Fibroblast of skin of right quadriceps (primary cell): ENCODE measurements at regions not wholly inside any gene's neighbourhood (a gene's known extent, or its start where the extent isn't known, plus 50 kb on each side); places are given as distances from the start of the nearest gene placed in this dataset.
A peak's percentile ranks its signal among the peaks of the same experiment; 100 is the strongest.
"Not testable (repeated sequence)": the region's sequence is repeated elsewhere in the genome, so short reads cannot be mapped to it uniquely, and the experiment has no call there.

Experiments used
- DNase-seq: peaks from one replicate; pipeline ENCODE4 v3.0.0-alpha.2; 2013

DNA sequence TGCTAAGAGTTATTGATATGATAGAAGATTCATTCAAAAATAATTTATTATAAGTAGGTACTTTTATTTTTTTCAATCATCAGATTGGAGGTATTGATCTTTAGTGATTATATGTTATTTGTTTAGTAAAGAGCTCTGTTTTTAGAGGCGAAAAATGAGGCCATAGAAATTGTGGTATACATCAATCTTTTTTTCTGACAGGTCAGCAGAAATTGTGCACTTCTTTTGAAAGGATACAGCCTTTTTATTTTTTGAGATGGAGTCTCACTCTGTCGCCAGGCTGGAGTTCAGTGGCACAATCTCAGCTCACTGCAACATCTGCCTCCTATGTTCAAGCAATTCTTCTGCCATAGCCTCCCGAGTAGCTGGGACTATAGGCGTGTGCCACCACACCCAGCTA, 292.1 kb downstream of the BAMBI start:
- DNase-seq = no peak

DNA sequence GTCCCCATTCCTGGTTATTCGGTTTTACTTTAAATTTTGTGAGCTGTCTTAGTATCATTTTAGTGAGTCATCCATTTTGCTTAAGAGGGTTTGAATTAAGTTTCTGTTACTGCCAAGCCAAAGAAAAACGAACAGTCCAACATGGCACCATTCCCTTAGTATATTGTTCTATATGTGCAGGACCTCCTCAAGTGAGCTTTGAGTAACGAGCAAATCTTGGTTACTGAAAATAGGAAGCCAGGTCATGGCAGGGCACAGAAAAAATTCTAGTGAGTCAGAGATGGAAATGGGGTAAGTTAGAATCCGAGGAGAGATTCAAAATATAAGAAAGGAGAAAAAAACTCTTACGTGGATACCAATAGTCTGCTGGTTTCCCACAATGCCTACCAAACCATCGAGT, 292.9 kb downstream of the BAMBI start:
- no peak for DNase-seq

DNA sequence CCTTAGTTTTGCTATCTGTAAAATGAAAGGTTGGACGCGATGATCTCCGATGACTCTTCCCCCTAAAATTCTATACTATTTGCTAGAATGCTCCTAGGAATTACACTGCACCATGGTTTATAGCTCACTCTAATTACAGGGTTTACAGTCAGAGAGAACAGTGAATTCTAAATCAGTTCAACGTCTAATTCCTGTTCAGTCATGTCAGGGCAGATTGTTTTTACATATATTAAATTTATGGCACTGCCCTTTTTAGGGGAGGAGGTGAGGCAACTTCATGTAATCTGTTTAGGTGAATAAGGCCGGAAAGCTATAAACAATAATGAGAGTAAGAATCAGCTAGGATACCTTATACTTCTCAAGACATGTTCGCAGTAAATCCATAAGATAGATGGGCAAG, 293.9 kb downstream of the BAMBI start:
- DNase-seq = no peak

DNA sequence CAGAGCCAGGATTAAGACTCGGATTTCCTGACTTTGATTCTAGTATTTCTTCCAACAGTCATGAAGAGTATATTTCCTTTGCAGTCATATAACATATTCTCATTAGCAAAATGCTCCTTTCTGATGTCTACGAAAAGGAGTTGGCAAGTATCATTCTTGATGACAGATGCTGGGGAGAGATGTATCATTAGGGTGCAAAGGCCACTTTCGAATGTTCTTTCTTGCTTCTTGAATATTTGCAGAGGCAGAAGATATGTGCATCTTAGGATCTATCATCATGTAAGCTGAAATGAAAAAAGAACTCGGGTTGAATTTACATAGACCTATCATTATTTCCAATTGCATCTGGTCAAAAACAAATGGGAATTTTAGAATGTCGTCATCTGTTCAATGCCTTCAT, 294.4 kb downstream of the BAMBI start:
- no peak for DNase-seq

DNA sequence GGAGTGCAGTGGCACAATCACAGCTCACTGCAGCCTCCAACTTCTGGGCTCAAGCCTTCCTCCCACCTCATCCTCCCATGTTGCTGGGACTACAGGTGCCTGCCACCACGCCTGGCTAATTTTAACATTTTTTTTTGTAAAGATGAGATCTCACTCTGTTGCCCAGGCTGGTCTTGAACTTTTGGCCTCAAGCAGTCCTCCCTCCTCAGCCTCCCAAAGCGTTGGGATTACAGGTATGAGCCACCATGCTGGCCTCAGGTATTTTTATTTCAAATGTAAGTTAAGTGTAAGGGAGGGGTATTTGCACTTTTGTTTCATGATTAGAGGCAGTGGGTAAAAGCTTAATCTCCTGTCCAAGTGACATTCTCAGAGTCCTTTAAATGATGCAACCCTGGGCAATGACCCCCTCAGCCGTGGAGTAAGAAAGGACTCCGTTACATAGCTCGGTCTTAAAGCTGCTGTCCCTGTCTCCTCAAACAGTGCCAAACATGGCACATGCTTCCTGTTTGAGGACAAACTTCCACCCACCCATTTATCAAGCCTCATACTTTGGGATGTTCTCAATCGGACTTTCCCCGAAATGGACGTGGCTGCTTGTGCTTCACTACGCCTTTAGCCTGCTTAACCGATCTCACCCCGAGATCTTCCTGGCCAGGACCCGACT, 296.1 kb downstream of the BAMBI start:
- DNase-seq = no peak

DNA sequence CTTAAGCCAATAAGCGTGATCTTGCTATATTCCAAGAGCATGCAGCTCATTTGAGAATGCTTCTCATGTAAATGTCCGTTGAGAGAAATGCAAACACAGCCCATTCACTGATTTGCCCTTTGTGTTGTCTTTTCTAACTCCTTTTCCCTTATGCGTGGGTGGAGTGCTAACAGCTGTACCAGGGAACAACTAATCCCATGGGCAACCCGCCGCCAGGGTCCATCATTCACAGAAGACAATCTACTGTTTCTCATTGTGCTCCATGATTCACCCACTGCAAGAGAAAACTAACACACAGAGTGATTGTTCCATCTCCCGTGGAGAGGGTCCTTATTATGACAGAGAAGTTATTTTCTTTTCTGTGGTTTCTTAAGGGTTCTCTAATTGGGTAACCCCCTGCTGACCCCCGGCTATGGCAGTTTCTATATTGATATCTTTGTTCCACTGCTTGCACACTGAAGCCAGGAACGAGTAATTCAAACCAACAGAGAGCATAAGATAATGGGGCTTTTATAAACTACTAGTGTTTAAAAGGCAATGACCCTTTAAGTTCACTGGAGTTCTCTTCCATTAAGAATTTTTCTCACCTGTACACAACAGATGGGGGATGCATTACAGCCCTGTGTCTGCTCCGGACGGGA, 298.7 kb downstream of the BAMBI start:
- no peak for DNase-seq

DNA sequence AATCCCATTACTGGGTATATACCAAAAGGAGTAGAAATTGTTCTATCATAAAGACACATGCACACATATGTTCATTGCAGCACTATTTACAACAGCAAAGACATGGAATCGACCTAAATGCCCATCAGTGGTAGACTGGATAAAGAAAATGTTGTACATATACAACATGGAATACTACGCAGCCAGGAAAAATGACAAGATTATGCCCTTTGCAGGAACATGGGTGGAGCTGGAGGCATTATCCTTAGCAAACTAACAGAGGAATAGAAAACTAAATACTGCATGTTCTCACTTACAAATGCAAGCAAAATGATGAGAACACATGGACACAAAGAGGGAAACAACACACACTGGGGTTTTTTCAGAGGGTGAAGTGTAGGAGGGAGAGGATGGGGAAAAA, 300.2 kb downstream of the BAMBI start:
- DNase-seq = no peak

DNA sequence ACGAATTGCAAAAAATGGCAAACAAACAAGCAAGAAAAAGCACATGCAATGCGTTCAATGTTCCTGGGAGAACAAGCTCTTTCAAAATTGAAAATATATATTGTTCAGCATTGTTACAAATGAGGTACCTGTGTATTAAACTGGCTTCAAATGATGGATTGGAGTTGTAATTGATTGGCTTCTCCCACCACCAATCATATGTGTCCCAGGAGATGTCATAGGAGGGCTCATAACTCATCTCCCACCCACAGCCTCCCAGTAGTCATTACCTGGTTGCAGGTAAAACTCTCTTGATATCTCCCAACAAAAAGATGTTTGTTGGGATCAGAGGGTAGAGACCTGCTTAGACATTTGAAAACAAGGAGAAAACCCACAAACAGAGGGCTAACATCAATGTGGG, 302.9 kb downstream of the BAMBI start:
- no peak for DNase-seq

DNA sequence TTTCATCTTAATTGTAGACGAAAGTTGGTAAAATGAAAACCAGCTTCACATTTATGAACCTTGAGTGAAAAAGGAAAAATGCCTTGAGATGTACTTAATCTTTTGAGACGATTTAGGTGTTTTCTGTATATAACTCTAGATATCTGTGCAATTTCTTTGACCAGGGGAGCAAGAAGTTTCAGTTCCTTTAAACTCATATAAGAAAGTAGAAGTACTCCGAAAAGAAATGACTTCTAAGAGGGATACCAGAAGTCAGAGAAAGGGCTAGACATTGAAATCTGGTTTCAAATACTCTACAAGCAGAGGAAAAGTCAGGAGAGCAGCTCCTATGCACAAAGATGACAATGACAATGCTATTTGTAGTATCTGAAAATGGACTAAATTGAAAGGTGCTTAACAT, 303.7 kb downstream of the BAMBI start:
- DNase-seq = no peak

DNA sequence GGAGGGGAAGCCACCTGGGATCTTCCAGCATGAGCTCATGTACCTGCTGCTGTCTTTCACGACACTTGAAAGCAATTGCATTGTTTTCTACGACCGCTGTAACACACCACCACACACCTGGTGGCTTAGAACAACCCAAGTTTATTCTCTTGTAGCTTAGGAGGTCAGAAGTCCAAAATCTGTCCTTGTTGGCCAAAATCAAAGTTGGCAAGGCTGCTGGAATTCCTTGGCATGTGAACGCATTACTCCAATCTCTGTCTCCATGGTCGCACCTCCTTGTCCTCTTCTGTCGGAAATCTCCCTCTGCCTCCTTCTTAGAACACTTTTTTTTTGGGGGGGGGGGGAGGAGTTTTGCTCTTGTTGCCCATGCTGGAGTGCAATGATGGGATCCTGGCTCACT, 305.7 kb downstream of the BAMBI start:
- no peak for DNase-seq

DNA sequence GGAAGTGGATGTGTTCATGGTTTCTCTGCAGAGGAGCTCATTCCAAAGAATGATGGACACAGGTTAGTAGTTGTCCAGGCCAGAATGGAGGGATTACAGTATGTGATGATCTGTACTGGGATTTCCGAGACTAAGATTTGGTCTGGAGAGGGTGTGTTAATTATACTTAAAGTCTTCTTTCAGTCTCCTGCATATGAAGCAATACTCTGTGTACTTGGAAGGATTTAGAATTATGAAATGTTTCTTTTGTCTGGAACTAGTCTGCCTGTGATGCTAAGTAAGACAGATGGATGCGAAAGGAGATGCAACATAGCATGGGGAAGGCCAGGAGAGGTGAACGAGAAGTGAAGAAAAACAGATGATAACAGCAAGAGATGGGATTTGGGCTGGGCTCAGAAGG, 305.1 kb upstream of the LYZL1 start:
- no peak for DNase-seq

DNA sequence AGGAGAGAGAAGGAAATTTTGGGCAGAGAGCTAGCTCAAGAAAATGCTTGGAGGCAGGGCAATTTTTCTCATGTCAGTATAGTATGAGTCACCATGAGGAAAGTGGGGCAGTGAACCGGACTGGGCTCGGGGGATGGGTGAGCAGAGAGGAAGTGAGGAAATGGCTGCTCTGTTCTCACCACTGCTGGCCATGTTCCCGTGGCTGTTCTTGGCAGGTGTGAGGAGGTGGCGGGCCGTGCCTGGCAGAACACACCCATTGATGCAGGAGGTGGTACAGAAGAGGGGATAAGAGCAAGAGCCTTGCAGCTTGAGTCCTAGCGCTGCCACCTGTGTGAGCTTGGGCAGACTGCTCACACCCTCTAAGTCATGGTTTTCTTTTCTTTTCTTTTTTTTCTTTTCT, 304.4 kb upstream of the LYZL1 start:
- DNase-seq = peak; percentile 92

DNA sequence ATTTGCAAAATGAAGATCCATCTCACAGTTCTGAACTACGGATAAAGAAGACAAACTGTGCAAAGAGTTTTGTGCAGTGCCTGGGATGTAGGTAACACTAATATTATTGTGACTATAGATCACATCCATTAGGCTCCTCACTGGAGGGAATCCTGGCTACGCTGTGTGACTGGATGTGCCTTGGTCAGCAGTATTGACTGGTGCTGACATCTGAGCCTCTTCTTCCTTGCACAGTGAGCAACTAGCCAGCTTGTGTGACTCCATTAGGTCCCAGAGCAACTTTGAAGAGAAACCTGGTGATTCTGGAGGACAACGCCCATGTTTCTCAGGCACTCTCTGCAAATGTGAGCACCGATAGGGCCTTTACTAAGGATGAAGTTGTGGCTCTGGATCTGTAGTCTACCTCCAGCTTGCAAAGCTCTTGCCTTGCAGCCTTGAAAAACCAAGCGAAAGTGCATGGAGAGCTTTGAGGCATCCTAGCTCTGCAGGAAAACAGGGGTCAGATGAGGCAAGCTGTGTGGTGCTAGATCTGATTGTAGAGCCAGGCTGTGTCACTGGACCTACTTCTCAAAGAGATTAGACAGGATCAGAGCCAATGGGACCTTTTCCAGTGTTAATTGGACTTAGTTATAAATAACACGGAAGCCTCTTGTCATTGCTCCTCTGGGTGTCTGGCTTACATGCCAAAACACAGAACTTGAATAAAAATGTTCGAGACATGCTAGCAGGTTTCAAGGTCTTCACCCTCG, 303.6 kb upstream of the LYZL1 start:
- DNase-seq = no peak

DNA sequence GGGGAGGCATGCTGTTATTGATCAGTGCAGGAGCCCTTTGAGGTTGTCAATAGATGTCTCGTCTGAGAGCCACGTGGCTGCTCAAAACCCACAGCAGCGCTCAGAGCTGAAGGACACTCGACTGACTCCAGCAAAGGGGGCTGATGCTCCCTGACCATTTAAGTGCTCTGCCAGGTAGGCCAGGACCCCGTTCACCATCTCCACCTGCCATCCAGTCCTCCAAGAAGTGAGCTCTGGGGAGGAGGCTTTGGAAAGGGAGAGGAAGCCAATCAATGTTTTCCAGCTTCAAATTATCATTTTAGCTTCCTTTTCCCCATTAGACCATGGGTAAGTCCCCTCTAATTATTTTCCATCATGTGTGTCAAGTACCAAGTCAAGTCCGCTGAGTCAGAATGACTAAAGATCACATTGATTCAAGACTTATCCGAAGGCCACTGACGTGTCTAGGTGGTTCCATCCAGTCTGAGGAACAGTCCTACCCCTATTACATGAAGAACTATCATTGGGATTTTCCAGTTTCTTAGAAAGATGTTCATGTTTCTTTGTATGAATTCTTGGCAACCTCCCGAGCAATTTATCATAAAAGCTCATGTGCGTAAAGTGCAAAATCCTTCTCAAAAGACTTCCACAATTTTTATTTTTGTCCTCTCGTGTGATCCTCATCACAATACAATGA, 302.6 kb upstream of the LYZL1 start:
- DNase-seq = peak; percentile 41

DNA sequence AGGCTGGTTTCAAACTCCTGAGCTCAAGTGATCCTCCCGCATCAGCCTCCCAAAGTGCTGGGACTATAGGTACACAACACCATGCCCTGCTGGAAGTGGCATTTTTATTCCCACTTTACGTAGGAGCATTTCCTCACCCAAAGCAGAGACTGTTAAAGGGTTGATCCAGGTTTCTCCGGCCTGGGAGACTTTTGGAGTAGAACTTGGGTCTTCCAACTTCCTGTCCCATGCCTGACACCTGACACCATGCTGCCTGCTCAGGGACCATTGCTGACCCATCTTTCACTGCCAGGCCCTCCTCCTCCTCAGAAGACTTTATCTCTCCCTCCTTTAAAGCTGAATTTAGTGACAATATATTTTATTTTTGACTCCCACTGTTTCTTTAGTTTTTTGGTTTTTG, 302.0 kb upstream of the LYZL1 start:
- no peak for DNase-seq

DNA sequence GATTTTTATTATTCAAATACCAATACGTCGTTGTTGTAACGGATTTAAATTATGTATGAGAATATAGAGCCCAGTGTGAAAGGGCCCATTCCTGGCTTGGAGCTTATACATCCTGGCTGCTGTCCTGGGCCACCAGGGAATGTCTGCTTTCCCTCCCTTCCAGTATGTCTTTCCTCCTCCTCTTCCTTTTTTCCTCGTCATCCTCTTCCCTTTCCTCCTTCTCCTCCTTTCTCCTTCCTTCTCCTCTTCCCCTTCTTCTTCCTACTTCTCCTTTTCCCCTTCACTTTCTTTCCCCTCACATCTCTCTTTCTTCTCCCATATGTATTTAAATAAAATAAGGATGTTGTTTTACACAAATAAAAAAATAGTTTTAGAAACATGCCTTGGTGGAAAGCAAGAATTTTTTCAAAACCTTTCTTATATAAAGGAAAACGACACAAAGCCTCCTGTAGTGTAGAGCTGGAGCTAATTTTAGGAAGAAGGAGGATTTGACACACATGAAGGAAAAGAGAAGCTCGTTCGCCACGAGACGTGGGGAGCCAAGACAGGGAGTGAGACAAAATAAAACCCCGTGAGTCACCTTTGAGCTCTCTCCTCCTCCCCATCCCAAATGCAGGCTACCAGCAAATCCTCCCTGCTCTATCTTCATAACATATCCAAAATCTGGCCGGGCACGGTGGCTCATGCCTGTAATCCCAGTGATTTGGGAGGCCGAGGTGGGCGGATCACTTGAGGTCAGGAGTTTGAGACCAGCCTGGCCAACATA, 301.1 kb upstream of the LYZL1 start:
- DNase-seq = no peak

DNA sequence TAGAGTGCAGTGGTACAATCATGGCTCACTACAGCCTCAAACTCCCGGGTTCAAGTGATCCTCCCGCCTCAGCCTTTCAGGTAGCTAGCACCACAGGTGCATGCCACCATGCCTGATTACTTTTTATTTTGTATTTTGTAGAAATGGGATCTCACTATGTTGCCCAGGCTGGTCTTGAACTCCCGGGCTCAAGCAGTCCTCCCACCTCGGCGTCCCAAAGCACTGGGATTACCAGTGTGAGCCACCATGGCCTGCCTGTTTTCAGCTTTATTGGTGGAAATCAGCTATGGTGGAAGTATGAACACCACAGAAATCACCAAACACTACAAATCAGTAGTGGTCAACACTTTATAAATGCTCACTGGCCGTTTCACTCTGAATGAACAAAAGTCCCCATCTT, 299.9 kb upstream of the LYZL1 start:
- DNase-seq = no peak

DNA sequence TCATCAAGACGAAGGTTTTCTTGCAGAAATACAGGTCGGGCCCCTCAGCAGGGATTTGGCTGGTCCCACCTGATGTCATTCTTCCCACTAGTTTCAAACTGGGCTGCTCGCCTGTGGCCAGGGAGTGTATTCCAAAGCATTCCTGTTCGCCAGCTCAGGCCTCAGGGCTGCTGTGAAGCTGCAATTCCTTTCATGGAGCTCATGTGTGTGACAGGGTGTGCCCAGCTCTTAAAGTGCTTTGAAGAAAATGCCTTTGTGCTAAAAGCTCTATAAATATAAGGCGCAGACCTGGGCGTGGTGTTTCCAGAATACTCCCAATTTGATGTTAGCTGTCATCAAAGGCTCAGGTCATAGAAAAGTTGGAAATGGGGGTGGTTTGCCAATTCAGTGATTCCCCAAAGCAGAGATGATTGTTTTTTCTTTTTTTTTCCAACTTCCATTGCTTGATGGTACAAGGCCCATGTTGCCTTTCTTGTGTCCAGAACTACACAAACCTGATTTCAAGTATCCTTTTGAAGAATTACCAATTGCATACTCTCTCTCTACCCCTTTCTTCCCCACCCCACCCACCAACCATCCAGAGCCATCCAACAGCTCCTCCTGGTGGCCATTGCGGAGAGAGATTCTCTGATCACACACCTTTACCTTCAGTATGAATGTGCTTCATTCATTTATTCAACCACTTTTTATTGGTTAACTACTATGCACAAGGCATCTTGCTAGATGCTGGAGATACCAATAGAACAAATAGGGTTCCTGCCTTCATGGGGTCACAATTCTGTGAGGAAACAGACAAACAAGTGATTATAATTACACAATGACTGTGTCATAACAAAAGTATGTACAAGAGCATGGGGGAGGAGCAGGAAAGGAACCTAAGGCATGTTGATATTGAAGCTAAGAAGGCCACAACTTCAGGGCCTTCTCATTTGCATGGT, 297.3 kb upstream of the LYZL1 start:
- DNase-seq = peak; percentile 71

DNA sequence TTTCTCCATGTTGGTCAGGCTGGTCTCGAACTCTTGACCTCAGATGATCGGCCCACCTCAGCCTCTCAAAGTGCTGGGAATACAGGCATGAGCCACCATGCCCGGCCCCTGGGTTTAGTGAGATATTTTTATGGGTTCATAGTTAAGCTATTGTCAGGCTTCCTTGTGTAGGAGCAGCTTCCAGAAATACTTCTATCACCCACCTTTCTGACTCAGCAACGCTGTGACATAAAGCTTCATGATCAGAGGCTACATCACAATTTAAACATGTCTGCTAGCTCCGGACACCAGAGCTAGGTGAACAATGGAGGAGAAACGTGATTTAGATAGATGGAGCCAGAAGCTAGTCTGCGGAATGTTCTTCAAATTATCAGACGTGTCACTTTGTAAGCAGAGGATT, 295.8 kb upstream of the LYZL1 start:
- DNase-seq = no peak

DNA sequence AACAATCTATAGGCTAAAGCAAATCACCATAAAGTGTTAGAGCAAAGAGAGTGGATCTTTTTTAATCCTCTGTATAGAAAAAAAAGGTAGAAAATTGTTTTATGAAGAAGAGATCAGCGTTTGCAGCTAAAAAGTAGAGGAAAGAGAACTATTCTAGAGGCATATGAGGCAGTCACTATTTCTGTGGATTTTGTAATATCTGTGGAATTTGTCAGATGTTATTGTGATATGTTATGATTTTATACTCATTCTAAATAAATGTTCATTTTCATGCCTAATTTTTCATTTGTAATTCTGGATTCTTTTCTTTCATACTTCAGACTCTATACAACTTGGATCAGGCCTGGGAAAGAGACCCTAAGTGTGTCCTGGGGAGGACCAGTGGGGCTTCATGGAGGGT, 295.0 kb upstream of the LYZL1 start:
- no peak for DNase-seq

DNA sequence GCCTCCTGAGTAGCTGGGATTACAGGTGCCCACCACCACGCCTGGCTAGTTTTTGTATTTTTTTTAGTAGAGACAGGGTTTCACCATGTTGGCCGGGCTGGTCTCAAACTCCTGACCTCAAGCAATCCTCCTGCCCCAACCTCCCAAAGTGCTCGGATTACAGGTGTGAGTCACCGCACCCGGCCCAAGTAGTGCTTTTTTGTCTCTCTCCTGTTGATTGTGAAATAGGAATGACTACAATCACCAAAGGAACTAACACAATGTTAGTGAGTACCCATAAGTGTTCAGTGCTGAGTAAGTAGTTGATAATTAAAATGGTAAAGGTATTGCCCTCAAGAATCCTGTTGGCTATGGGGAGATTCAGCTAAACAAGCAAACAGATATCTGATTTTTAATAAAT, 294.1 kb upstream of the LYZL1 start:
- not testable (repeated sequence) for DNase-seq

DNA sequence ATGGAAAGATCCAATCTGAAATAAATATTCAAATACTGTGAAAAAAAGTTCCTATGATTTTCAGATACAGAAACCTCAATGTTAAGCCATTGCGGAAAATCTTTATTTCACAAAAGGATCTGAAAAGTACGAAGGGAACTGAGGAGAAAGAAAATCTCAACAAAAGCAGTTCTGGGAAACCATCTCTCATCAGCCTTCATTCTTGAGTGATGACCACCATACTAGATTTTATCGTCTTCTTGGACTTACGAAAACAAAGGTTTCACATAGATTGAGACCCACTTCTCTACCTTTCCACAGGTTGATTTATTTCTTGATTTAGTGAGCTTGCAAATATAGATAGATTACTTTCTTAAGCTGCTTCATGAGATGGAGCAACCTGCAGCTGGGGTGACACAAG, 293.4 kb upstream of the LYZL1 start:
- DNase-seq = no peak
